DOHH2 (cell line): ENCODE measurements at regions not wholly inside any gene's neighbourhood (a gene's known extent, or its start where the extent isn't known, plus 50 kb on each side); places are given as distances from the start of the nearest gene placed in this dataset.

Source experiments
- CTCF ChIP-seq: fragments of 200-600 bp; sonication (generic); IDR thresholded peaks from one replicate; pipeline ENCODE4 v1.5.1; 2014; ENCODE audit warnings: antibody characterized with exemption, mild to moderate bottlenecking, low read depth, low read length; ENCODE audit not compliant: poor library complexity, severe bottlenecking
- EZH2phosphoT487 ChIP-seq: fragments of 200-600 bp; sonication (generic); IDR thresholded peaks from 2 replicates; pipeline ENCODE4 v1.6.1; 2017; ENCODE audit warnings: borderline replicate concordance, mild to moderate bottlenecking, antibody characterized with exemption, low read length, moderate library complexity, mixed read lengths

- TF ChIP-seq CTCF (no peak), EZH2phosphoT487 (no peak)
These were observed 413.7 kb downstream of the PPP3CA start for GRCh38 chr4:100933628-100934027.
